HuH-7 (cell line): ENCODE measurements at regions not wholly inside any gene's neighbourhood (a gene's known extent, or its start where the extent isn't known, plus 50 kb on each side); places are given as distances from the start of the nearest gene placed in this dataset.
A peak's percentile ranks its signal among the peaks of the same experiment; 100 is the strongest.

Source experiments
- DNase-seq: peaks from one replicate; pipeline ENCODE4 v3.0.0; 2011; ENCODE audit warnings: low spot score

- no peak for DNase-seq
Observed at GRCh38 chr7:131188367-131189339, 139.0 kb upstream of the MKLN1 start.

- DNase-seq, result no peak
Observed at GRCh38 chr7:131189488-131189887, 138.2 kb upstream of the MKLN1 start.

- no peak for DNase-seq
Observed at GRCh38 chr7:131190146-131190545, 137.5 kb upstream of the MKLN1 start.

- DNase-seq, result no peak
Observed at GRCh38 chr7:131190581-131190980, 137.1 kb upstream of the MKLN1 start.

- DNase-seq, result no peak
Observed at GRCh38 chr7:131194070-131194865, 133.4 kb upstream of the MKLN1 start.

GRCh38 chr7:131196803-131197202, 130.9 kb upstream of the MKLN1 start:
- DNase-seq, result peak; percentile 47

- no peak for DNase-seq
Observed at GRCh38 chr7:131197920-131198615, 129.6 kb upstream of the MKLN1 start.

GRCh38 chr7:131202451-131202850, 125.2 kb upstream of the MKLN1 start:
- DNase-seq, result no peak

- no peak for DNase-seq
Observed at GRCh38 chr7:131203291-131203976, 124.2 kb upstream of the MKLN1 start.

GRCh38 chr7:131208777-131209176, 118.9 kb upstream of the MKLN1 start:
- no peak for DNase-seq

- no peak for DNase-seq
Observed at GRCh38 chr7:131210618-131211017, 117.1 kb upstream of the MKLN1 start.

GRCh38 chr7:131211500-131211899, 116.2 kb upstream of the MKLN1 start:
- no peak for DNase-seq

- peak; percentile 65 for DNase-seq
Observed at GRCh38 chr7:131212114-131212513, 115.6 kb upstream of the MKLN1 start.

GRCh38 chr7:131218727-131219128, 108.9 kb upstream of the MKLN1 start:
- DNase-seq, result no peak

- peak; percentile 36 for DNase-seq
Observed at GRCh38 chr7:131219312-131220041, 108.2 kb upstream of the MKLN1 start.

GRCh38 chr7:131221061-131221460, 106.6 kb upstream of the MKLN1 start:
- no peak for DNase-seq

- no peak for DNase-seq
Observed at GRCh38 chr7:131222171-131222570, 105.5 kb upstream of the MKLN1 start.

- no peak for DNase-seq
Observed at GRCh38 chr7:131223151-131223550, 104.5 kb upstream of the MKLN1 start.

- DNase-seq, result no peak
Observed at GRCh38 chr7:131224996-131225395, 102.7 kb upstream of the MKLN1 start.

- DNase-seq, result peak; percentile 54
Observed at GRCh38 chr7:131225619-131226513, 101.8 kb upstream of the MKLN1 start.
